Endothelial cell of umbilical vein (primary cell): ENCODE measurements at regions not wholly inside any gene's neighbourhood (a gene's known extent, or its start where the extent isn't known, plus 50 kb on each side); places are given as distances from the start of the nearest gene placed in this dataset.

ENCODE experiments used
- BruUV-seq: library from RNA; stranded (reverse); fragments of 400-500 nt; replicated peaks from 2 replicates; lab custom pipeline; 2021; lab: Mats Ljungman, UMichigan
- CTCF ChIA-PET: fragments of 300-600, 350-600 bp; sonication (Branson Sonifier 250); formaldehyde crosslinking; loops from one replicate; lab custom pipeline; 2021; ENCODE audit warnings: antibody characterized with exemption, inconsistent platforms; lab: Charles Lee
- POLR2A ChIA-PET: fragments of 300-600, 350-600 bp; sonication (Branson Sonifier 250); formaldehyde crosslinking; loops from one replicate; lab custom pipeline; 2021; ENCODE audit warnings: antibody characterized with exemption, inconsistent platforms; lab: Charles Lee
- DNase-seq: peaks from one replicate; pipeline ENCODE4 v3.0.0-alpha.2; 2011; ENCODE audit warnings: low read depth, low spot score
- FAIRE-seq: peaks from 2 replicates; lab custom pipeline; 2011; peaks lifted over from hg19 to GRCh38; lab: Jason Lieb, UNC
- H2AFZ ChIP-seq: 2 replicates; pipeline ENCODE4 v1.6.0; 2012; ENCODE audit warnings: low read depth, low read length, control low read depth, inconsistent platforms
- H3K27ac ChIP-seq: 2 replicates; pipeline ENCODE4 v1.5.1; 2011; ENCODE audit warnings: low read depth, mild to moderate bottlenecking, control low read depth, low read length, moderate library complexity; ENCODE audit not compliant: insufficient read depth
- H3K27me3 ChIP-seq, 2 experiments: 2 replicates each; pipeline versions ENCODE4 v1.6.0 to v1.6.1; 2011; ENCODE audit warnings: low read length in 2 of 2, mixed read lengths in 1 of 2; ENCODE audit not compliant: control insufficient read depth in 2 of 2, insufficient read depth in 2 of 2
- H3K36me3 ChIP-seq, 2 experiments: 2 replicates in 1 of 2; 3 replicates in 1 of 2; pipeline ENCODE4 v1.5.1; 2011; ENCODE audit warnings: low read length in 2 of 2, mild to moderate bottlenecking in 1 of 2, moderate library complexity in 1 of 2; ENCODE audit not compliant: control insufficient read depth in 2 of 2, insufficient read depth in 2 of 2; ENCODE audit errors: extremely low read depth in 1 of 2
- H3K4me1 ChIP-seq: 3 replicates; pipeline ENCODE4 v1.5.1; 2011; ENCODE audit warnings: mild to moderate bottlenecking, low read length; ENCODE audit not compliant: control insufficient read depth, insufficient read depth; ENCODE audit errors: extremely low read depth
- H3K4me2 ChIP-seq: 2 replicates; pipeline ENCODE4 v1.6.1; 2011; ENCODE audit warnings: low read length, control low read depth, mixed read lengths; ENCODE audit not compliant: insufficient read depth
- H3K4me3 ChIP-seq, 3 experiments: fragments of 200-600 bp in 1 of 3; sonication (generic), shearing (Covaris generic) in 1 of 3; replicated peaks in 1 of 3; 2 replicates each; pipeline ENCODE4 v1.5.1; 2011 to 2016; ENCODE audit warnings: control low read depth in 3 of 3, low read length in 3 of 3, mild to moderate bottlenecking in 2 of 3, inconsistent platforms in 1 of 3, low read depth in 1 of 3, moderate library complexity in 1 of 3; ENCODE audit not compliant: insufficient read depth in 1 of 3
- H3K79me2 ChIP-seq: 2 replicates; pipeline ENCODE4 v1.6.0; 2012; ENCODE audit warnings: low read length, inconsistent platforms; ENCODE audit not compliant: control insufficient read depth, insufficient read depth
- H3K9ac ChIP-seq: replicated peaks from 2 replicates; pipeline ENCODE3; 2011; ENCODE audit warnings: low read length, control low read depth; ENCODE audit not compliant: insufficient read depth; ENCODE audit errors: extremely low read depth
- H3K9me1 ChIP-seq: replicated peaks from 3 replicates; pipeline ENCODE4 v1.6.0; 2011; ENCODE audit warnings: mild to moderate bottlenecking, low read length; ENCODE audit not compliant: control insufficient read depth, insufficient read depth; ENCODE audit errors: extremely low read depth
- H3K9me3 ChIP-seq: replicated peaks from 2 replicates; pipeline ENCODE4 v1.5.1; 2012; ENCODE audit warnings: low read length, inconsistent platforms; ENCODE audit not compliant: control insufficient read depth, insufficient read depth
- H4K20me1 ChIP-seq: replicated peaks from 2 replicates; pipeline ENCODE3; 2011; ENCODE audit warnings: mild to moderate bottlenecking, low read length; ENCODE audit not compliant: control insufficient read depth, insufficient read depth; ENCODE audit errors: extremely low read depth
- EZH2 ChIP-seq: IDR thresholded peaks from 2 replicates; pipeline ENCODE4 v1.6.1; 2012; ENCODE audit warnings: borderline replicate concordance, low read depth, mild to moderate bottlenecking, moderate library complexity, low read length, inconsistent platforms; ENCODE audit not compliant: severe bottlenecking
- FOS ChIP-seq: IDR thresholded peaks from 2 replicates; pipeline ENCODE4 v1.6.1; 2011; ENCODE audit warnings: mild to moderate bottlenecking, low read length, moderate library complexity, borderline replicate concordance; ENCODE audit not compliant: insufficient read depth
- GATA2 ChIP-seq: IDR thresholded peaks from 2 replicates; pipeline ENCODE4 v1.7.0; 2011; ENCODE audit warnings: low read depth, mild to moderate bottlenecking, moderate library complexity, mixed read lengths, low read length; ENCODE audit not compliant: insufficient read length, insufficient read depth
- POLR2AphosphoS5 ChIP-seq: IDR thresholded peaks from 2 replicates; pipeline ENCODE4 v1.6.1; 2012; ENCODE audit warnings: low read depth, mild to moderate bottlenecking, control low read depth, low read length, moderate library complexity; ENCODE audit not compliant: insufficient read depth
- dilution Hi-C: fragments of 300-500 bp; cut with MboI; formaldehyde crosslinking; loops from one replicate; pipeline ENCODE4 v1.15.0; 2019; ENCODE audit warnings: low sequenced_read_pairs; ENCODE audit not compliant: extremely low pct_ligation_motif_present
- intact Hi-C: fragments of 100-400 bp; cut with micrococcal nuclease; formaldehyde crosslinking; loops from one replicate; pipeline ENCODE4 v1.10.0; 2022
- TF ChIP-seq, protein P1 (sequence below), 2 donors: IDR thresholded peaks; 1 replicate in 1 of 2; 2 replicates in 1 of 2; pipeline ENCODE4 v1.5.1; 2011; ENCODE audit warnings: low read length in 2 of 2, mild to moderate bottlenecking in 2 of 2, moderate library complexity in 2 of 2, control low read depth in 1 of 2, inconsistent platforms in 1 of 2, low read depth in 1 of 2; ENCODE audit not compliant: insufficient read depth in 1 of 2; ENCODE audit errors: extremely low read depth in 1 of 2

DNA sequence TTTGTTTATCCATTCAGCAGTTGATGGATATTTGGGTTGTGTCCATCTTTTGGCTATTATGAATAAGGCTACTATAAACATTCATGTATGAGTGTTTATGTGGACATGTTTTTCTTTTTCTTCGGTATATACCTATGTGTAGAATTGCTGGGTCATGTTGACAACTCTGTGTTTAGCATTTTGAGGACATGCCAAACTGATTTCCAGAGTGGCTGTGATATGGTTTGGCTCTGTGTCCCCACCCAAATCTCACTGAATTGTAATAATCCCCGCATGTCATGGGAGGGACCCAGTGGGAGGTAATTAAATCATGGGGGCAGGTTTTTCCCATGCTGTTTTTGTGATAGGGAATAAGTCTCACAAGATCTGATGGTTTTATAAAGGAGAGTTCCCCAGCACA, 439.7 kb downstream of the UTRN start:
- Histone ChIP-seq H3K4me2 (no peak overlapping the region), H2AFZ (no peak overlapping the region), H3K9me3 (no peaks in the 10 kb centered on the region), H3K4me1 (no peaks in the 10 kb centered on the region), H3K4me3 (no peak overlapping the region), H4K20me1 (no peaks in the 10 kb centered on the region), H3K79me2 (no peaks in the 10 kb centered on the region), H3K27me3 (no peaks in the 10 kb centered on the region), H3K27ac (no peak overlapping the region), H3K9ac (no peak overlapping the region), H3K36me3 (no peaks in the 10 kb centered on the region), H3K9me1 (no peaks in the 10 kb centered on the region)
- FAIRE-seq: no peak
- dilution Hi-C loops (no loop called here), intact Hi-C loops (no loop called here)
- TF ChIP-seq GATA2 (no peak), POLR2AphosphoS5 (no peak), FOS (no peak), EZH2 (no peak)
- TF ChIP-seq, protein P1, sequence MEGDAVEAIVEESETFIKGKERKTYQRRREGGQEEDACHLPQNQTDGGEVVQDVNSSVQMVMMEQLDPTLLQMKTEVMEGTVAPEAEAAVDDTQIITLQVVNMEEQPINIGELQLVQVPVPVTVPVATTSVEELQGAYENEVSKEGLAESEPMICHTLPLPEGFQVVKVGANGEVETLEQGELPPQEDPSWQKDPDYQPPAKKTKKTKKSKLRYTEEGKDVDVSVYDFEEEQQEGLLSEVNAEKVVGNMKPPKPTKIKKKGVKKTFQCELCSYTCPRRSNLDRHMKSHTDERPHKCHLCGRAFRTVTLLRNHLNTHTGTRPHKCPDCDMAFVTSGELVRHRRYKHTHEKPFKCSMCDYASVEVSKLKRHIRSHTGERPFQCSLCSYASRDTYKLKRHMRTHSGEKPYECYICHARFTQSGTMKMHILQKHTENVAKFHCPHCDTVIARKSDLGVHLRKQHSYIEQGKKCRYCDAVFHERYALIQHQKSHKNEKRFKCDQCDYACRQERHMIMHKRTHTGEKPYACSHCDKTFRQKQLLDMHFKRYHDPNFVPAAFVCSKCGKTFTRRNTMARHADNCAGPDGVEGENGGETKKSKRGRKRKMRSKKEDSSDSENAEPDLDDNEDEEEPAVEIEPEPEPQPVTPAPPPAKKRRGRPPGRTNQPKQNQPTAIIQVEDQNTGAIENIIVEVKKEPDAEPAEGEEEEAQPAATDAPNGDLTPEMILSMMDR (IDR thresholded peaks at IDR 0.05; ENCODE audit: extremely low read depth in 1 of 2, insufficient read depth in 1 of 2, low read depth in 1 of 2, low read length in 2 of 2): no peak
- no TSS peak for BruUV-seq
- DNase-seq: no peak
- POLR2A ChIA-PET: no interaction called here
- CTCF ChIA-PET: no interaction called here
